ENCODE measurements at regions not wholly inside any gene's neighbourhood (a gene's known extent, or its start where the extent isn't known, plus 50 kb on each side); places are given as distances from the start of the nearest gene placed in this dataset.

GRCh38 chr16:25596194-25596593, 95.6 kb upstream of the HS3ST4 start:
- no peak for TF ChIP-seq CTCF (conservative IDR thresholded peaks at IDR 0.05; ENCODE audit: low read depth in 2 of 2)
- TF ChIP-seq EZH2 (IDR thresholded peaks at IDR 0.05; ENCODE audit: low read depth, unreplicated experiment): no peak

Measured in GM23338 (cell line).